Activated CD8-positive, alpha-beta memory T cell treated with anti-CD3 and anti-CD28 coated beads for 48 hours (primary cell): ENCODE measurements at regions not wholly inside any gene's neighbourhood (a gene's known extent, or its start where the extent isn't known, plus 50 kb on each side); places are given as distances from the start of the nearest gene placed in this dataset.
"Not testable (repeated sequence)": the region's sequence is repeated elsewhere in the genome, so short reads cannot be mapped to it uniquely, and the experiment has no call there.

Experiments
- DNase-seq, 3 experiments: peaks; one replicate each; pipeline ENCODE4 v3.0.0-alpha.2; 2020; ENCODE audit warnings: low read depth in 2 of 3, low spot score in 2 of 3

- no peak for DNase-seq
These were observed 407.9 kb upstream of the TENM3 start for GRCh38 chr4:181835348-181835747.

GRCh38 chr4:181838253-181838652 lies 404.9 kb upstream of the TENM3 start:
- DNase-seq: no peak

- not testable (repeated sequence) for DNase-seq
These were observed 399.4 kb upstream of the TENM3 start for GRCh38 chr4:181843797-181844196.

- no peak for DNase-seq
These were observed 397.6 kb upstream of the TENM3 start for GRCh38 chr4:181845617-181846016.

GRCh38 chr4:181846934-181847333 lies 396.3 kb upstream of the TENM3 start:
- DNase-seq: no peak

- DNase-seq: no peak
These were observed 394.8 kb upstream of the TENM3 start for GRCh38 chr4:181848357-181848756.

GRCh38 chr4:181849472-181849871 lies 393.7 kb upstream of the TENM3 start:
- no peak for DNase-seq

- DNase-seq: no peak
These were observed 389.2 kb upstream of the TENM3 start for GRCh38 chr4:181853881-181854511.

- no peak for DNase-seq
These were observed 387.9 kb upstream of the TENM3 start for GRCh38 chr4:181855307-181855706.

- DNase-seq: not testable (repeated sequence)
These were observed 385.7 kb upstream of the TENM3 start for GRCh38 chr4:181857471-181857870.

GRCh38 chr4:181858741-181859140 lies 384.5 kb upstream of the TENM3 start:
- no peak for DNase-seq

GRCh38 chr4:181859439-181859838 lies 383.8 kb upstream of the TENM3 start:
- no peak for DNase-seq

- no peak for DNase-seq
These were observed 383.0 kb upstream of the TENM3 start for GRCh38 chr4:181860157-181860556.

GRCh38 chr4:181860668-181861067 lies 382.5 kb upstream of the TENM3 start:
- no peak for DNase-seq

- no peak for DNase-seq
These were observed 379.3 kb upstream of the TENM3 start for GRCh38 chr4:181863856-181864255.

GRCh38 chr4:181870326-181870725 lies 372.9 kb upstream of the TENM3 start:
- DNase-seq: no peak

GRCh38 chr4:181874602-181875001 lies 368.6 kb upstream of the TENM3 start:
- DNase-seq: no peak

GRCh38 chr4:181877329-181877848 lies 365.8 kb upstream of the TENM3 start:
- DNase-seq: no peak

- no peak for DNase-seq
These were observed 353.2 kb upstream of the TENM3 start for GRCh38 chr4:181890031-181890430.

GRCh38 chr4:181890911-181891310 lies 352.3 kb upstream of the TENM3 start:
- no peak for DNase-seq

- DNase-seq: no peak
These were observed 346.6 kb upstream of the TENM3 start for GRCh38 chr4:181896614-181897013.

GRCh38 chr4:181897935-181898334 lies 345.3 kb upstream of the TENM3 start:
- DNase-seq: no peak

- not testable (repeated sequence) for DNase-seq
These were observed 340.8 kb upstream of the TENM3 start for GRCh38 chr4:181902404-181902803.
